H1 (cell line): ENCODE measurements at regions not wholly inside any gene's neighbourhood (a gene's known extent, or its start where the extent isn't known, plus 50 kb on each side); places are given as distances from the start of the nearest gene placed in this dataset.

Source experiments
- CTCF ChIA-PET: fragments of 300-600 bp; sonication (Branson Sonifier 250); formaldehyde crosslinking; loops from one replicate; lab custom pipeline; 2021; ENCODE audit not compliant: partially characterized antibody; lab: Charles Lee
- POLR2A ChIA-PET: fragments of 300-600 bp; sonication (Branson Sonifier 250); formaldehyde crosslinking; loops from one replicate; lab custom pipeline; 2021; ENCODE audit warnings: inconsistent platforms; ENCODE audit not compliant: partially characterized antibody; lab: Charles Lee
- DNase-seq, 2 experiments: peaks; one replicate each; pipeline versions ENCODE4 v3.0.0 to v3.0.0-alpha.2; 2010 to 2022; ENCODE audit warnings: low spot score in 2 of 2, low read depth in 1 of 2, mixed read lengths in 1 of 2
- FAIRE-seq: peaks from 2 replicates; lab custom pipeline; 2011; peaks lifted over from hg19 to GRCh38; lab: Jason Lieb, UNC
- H2AFZ ChIP-seq: 2 replicates; pipeline ENCODE4 v1.8.1; 2012; ENCODE audit warnings: low read length, inconsistent platforms
- H2AK5ac ChIP-seq: 2 replicates; pipeline ENCODE4 v1.6.1; 2013; ENCODE audit warnings: low read depth, low read length
- H2BK120ac ChIP-seq: replicated peaks from 2 replicates; pipeline ENCODE3; 2013; ENCODE audit warnings: low read depth, low read length, inconsistent platforms
- H2BK12ac ChIP-seq: 2 replicates; pipeline ENCODE4 v1.6.1; 2013; ENCODE audit warnings: low read depth, low read length
- H2BK15ac ChIP-seq: 2 replicates; pipeline ENCODE4 v1.6.1; 2013; ENCODE audit warnings: low read length
- H2BK20ac ChIP-seq: 2 replicates; pipeline ENCODE4 v1.6.1; 2013; ENCODE audit warnings: low read length
- H2BK5ac ChIP-seq: 2 replicates; pipeline ENCODE4 v1.6.1; 2013; ENCODE audit warnings: low read depth, low read length
- H3K14ac ChIP-seq: 2 replicates; pipeline ENCODE4 v1.6.1; 2013; ENCODE audit warnings: inconsistent platforms; ENCODE audit not compliant: insufficient read length
- H3K18ac ChIP-seq: 2 replicates; pipeline ENCODE4 v1.6.1; 2013; ENCODE audit warnings: low read length; ENCODE audit errors: extremely low read depth
- H3K23ac ChIP-seq: 2 replicates; pipeline ENCODE4 v1.6.1; 2013; ENCODE audit warnings: inconsistent platforms; ENCODE audit not compliant: insufficient read length
- H3K23me2 ChIP-seq: 2 replicates; pipeline ENCODE4 v1.6.1; 2013; ENCODE audit warnings: low read depth, low read length
- H3K27ac ChIP-seq: 2 replicates; pipeline ENCODE4 v1.6.1; 2011; ENCODE audit warnings: low read depth, low read length, inconsistent platforms
- H3K27me3 ChIP-seq, 4 experiments: replicated peaks in 1 of 4; 1 replicate in 1 of 4; 2 replicates in 3 of 4; pipeline versions ENCODE4 v1.6.1 to v1.8.1; 2011 to 2013; ENCODE audit warnings: low read length in 3 of 4, mild to moderate bottlenecking in 3 of 4, inconsistent platforms in 2 of 4, mixed read lengths in 2 of 4, moderate library complexity in 1 of 4; ENCODE audit not compliant: control insufficient read depth in 3 of 4, insufficient read depth in 3 of 4; ENCODE audit errors: extremely low read depth in 1 of 4
- H3K36me3 ChIP-seq, 4 experiments: 2 replicates each; pipeline versions ENCODE4 v1.6.1 to v1.8.1; 2011 to 2013; ENCODE audit warnings: mild to moderate bottlenecking in 4 of 4, low read length in 3 of 4, moderate library complexity in 2 of 4, control low read depth in 1 of 4, inconsistent platforms in 1 of 4; ENCODE audit not compliant: insufficient read depth in 4 of 4, control insufficient read depth in 2 of 4
- H3K4ac ChIP-seq: replicated peaks from 2 replicates; pipeline ENCODE3; 2013; ENCODE audit warnings: low read length, low read depth, mixed read lengths, inconsistent platforms; ENCODE audit not compliant: insufficient read length
- H3K4me1 ChIP-seq, 4 experiments: replicated peaks in 1 of 4; 1 replicate in 1 of 4; 2 replicates in 3 of 4; pipeline versions ENCODE4 v1.6.1 to v1.8.1; 2011 to 2013; ENCODE audit warnings: low read length in 3 of 4, inconsistent platforms in 2 of 4, mixed read lengths in 1 of 4; ENCODE audit not compliant: insufficient read depth in 4 of 4, control insufficient read depth in 3 of 4
- H3K4me2 ChIP-seq, 2 experiments: 2 replicates each; pipeline versions ENCODE4 v1.6.1 to v1.8.1; 2011 to 2013; ENCODE audit warnings: low read depth in 2 of 2, low read length in 2 of 2, control low read depth in 1 of 2, inconsistent platforms in 1 of 2, mild to moderate bottlenecking in 1 of 2; ENCODE audit not compliant: insufficient read depth in 1 of 2
- H3K4me3 ChIP-seq, 4 experiments: fragments of 200-600, 300-600 bp in 1 of 4; sonication (generic), shearing (Covaris generic), sonication (Bioruptor Twin) in 1 of 4; 2 replicates each; pipeline versions ENCODE4 v1.5.1 to v1.8.1; 2011 to 2016; ENCODE audit warnings: low read length in 4 of 4, low read depth in 3 of 4, control low read depth in 2 of 4, inconsistent platforms in 2 of 4, mild to moderate bottlenecking in 2 of 4, mixed read lengths in 1 of 4, moderate library complexity in 1 of 4; ENCODE audit not compliant: insufficient read depth in 2 of 4; ENCODE audit errors: extremely low read depth in 1 of 4
- H3K56ac ChIP-seq: replicated peaks from 2 replicates; pipeline ENCODE3; 2013; ENCODE audit warnings: low read depth, mild to moderate bottlenecking, mixed read lengths, low read length, inconsistent platforms; ENCODE audit not compliant: insufficient read length
- H3K79me1 ChIP-seq: 2 replicates; pipeline ENCODE4 v1.6.1; 2013; ENCODE audit warnings: low read depth, low read length, control low read depth
- H3K79me2 ChIP-seq, 2 experiments: 2 replicates each; pipeline versions ENCODE4 v1.6.1 to v1.8.1; 2012 to 2013; ENCODE audit warnings: low read length in 2 of 2, mild to moderate bottlenecking in 2 of 2, inconsistent platforms in 1 of 2; ENCODE audit not compliant: insufficient read depth in 2 of 2, control insufficient read depth in 1 of 2
- H3K9ac ChIP-seq, 4 experiments: replicated peaks in 1 of 4; 1 replicate in 1 of 4; 2 replicates in 3 of 4; pipeline versions ENCODE4 v1.6.1 to v1.8.1; 2011 to 2013; ENCODE audit warnings: low read depth in 3 of 4, low read length in 3 of 4, control low read depth in 2 of 4, mild to moderate bottlenecking in 2 of 4, moderate library complexity in 2 of 4, inconsistent platforms in 1 of 4; ENCODE audit errors: extremely low read depth in 1 of 4
- H3K9me3 ChIP-seq, 2 experiments: 2 replicates each; pipeline versions ENCODE4 v1.6.1 to v1.8.1; 2012 to 2013; ENCODE audit warnings: mild to moderate bottlenecking in 2 of 2, moderate library complexity in 2 of 2, control low read depth in 1 of 2, inconsistent platforms in 1 of 2, low read depth in 1 of 2, low read length in 1 of 2, mixed read lengths in 1 of 2; ENCODE audit not compliant: insufficient read depth in 2 of 2
- H4K20me1 ChIP-seq, 2 experiments: replicated peaks in 1 of 2; 2 replicates each; pipeline versions ENCODE3 to v1.8.1; 2011 to 2013; ENCODE audit warnings: inconsistent platforms in 2 of 2, low read length in 2 of 2, mild to moderate bottlenecking in 1 of 2; ENCODE audit not compliant: insufficient read depth in 2 of 2, control insufficient read depth in 1 of 2
- H4K5ac ChIP-seq: 2 replicates; pipeline ENCODE4 v1.6.1; 2013; ENCODE audit warnings: low read length, low read depth, mixed read lengths, inconsistent platforms; ENCODE audit not compliant: insufficient read length
- H4K8ac ChIP-seq: 2 replicates; pipeline ENCODE4 v1.8.0; 2013; ENCODE audit warnings: mild to moderate bottlenecking, moderate library complexity, low read length, inconsistent platforms; ENCODE audit not compliant: insufficient read depth; ENCODE audit errors: extremely low read depth
- H4K91ac ChIP-seq: replicated peaks from 2 replicates; pipeline ENCODE3; 2013; ENCODE audit warnings: low read length, mixed read lengths, inconsistent platforms; ENCODE audit not compliant: insufficient read length
- CREB1 ChIP-seq: IDR thresholded peaks from 2 replicates; pipeline ENCODE4 v1.6.1; 2012; ENCODE audit warnings: inconsistent platforms
- TEAD4 ChIP-seq: IDR thresholded peaks from 2 replicates; pipeline ENCODE4 v1.6.1; 2012; ENCODE audit warnings: low read depth, low read length, inconsistent platforms, mixed read lengths
- WGBS, 2 experiments: shearing (Covaris generic) in 1 of 2; methylation state at CpG; one replicate each; pipeline versions ENCODE4 v1.1.6 to v1.1.7; 2013 to 2015; ENCODE audit warnings: low lambda C conversion rate in 2 of 2, mixed read lengths in 2 of 2, inconsistent platforms in 1 of 2, low coverage in 1 of 2, missing lambda C conversion rate in 1 of 2; ENCODE audit not compliant: insufficient replicate concordance in 2 of 2, insufficient coverage in 1 of 2, insufficient read length in 1 of 2; ENCODE audit errors: extremely low coverage in 1 of 2, missing lambda C conversion rate in 1 of 2; 5-methylcytosine and 5-hydroxymethylcytosine counted together

DNA sequence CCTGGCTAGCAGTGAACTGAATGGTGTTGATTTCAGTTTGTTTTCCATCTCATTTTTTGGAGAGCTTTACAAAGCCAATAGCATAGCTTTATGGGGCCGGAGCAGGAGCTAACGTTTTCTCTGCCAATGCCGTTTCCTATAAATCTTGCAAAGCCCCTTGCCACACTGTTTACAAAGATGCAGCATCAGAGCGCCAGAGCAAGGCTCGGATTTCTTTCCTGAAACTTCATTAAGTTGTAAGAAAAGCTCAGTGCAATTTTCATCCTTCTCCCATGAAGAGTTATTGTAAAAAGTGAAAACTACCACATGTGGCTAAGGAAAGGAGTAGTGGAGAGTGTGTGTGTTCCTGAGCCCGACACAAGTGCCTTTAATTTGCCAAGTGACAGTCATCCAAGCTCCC, 178.2 kb upstream of the GDNF start:
- no peaks in the 10 kb centered on the region for H3K23me2 ChIP-seq
- no peak overlapping the region for H2BK5ac ChIP-seq
- no peak overlapping the region for H3K9ac ChIP-seq
- no peak overlapping the region for H3K4ac ChIP-seq
- no peak overlapping the region for H4K8ac ChIP-seq
- no peak for DNase-seq
- H3K14ac ChIP-seq, result no peak overlapping the region
- no peaks in the 10 kb centered on the region for H3K36me3 ChIP-seq
- no peaks in the 10 kb centered on the region for H3K27me3 ChIP-seq
- no peak overlapping the region for H3K56ac ChIP-seq
- H3K18ac ChIP-seq, result no peak overlapping the region
- no peak overlapping the region for H3K4me3 ChIP-seq
- H2BK120ac ChIP-seq, result no peak overlapping the region
- H3K23ac ChIP-seq, result no peak overlapping the region
- no peak overlapping the region for H2AK5ac ChIP-seq
- H4K91ac ChIP-seq, result no peak overlapping the region
- H3K4me2 ChIP-seq, result no peak overlapping the region
- no peak overlapping the region for H2BK12ac ChIP-seq
- WGBS, 2 experiments, result 90% methylated on average over 6 of the region's 6 CpGs; no CpG with 5 or more reads in 1 of the 2 experiments
- H4K20me1 ChIP-seq, result no peaks in the 10 kb centered on the region
- TF ChIP-seq CREB1 (no peak), TEAD4 (no peak)
- no peaks in the 10 kb centered on the region for H3K79me1 ChIP-seq
- H3K79me2 ChIP-seq, result no peaks in the 10 kb centered on the region
- H3K27ac ChIP-seq, result no peak overlapping the region
- H2BK15ac ChIP-seq, result no peak overlapping the region
- no peak overlapping the region for H2BK20ac ChIP-seq
- no peak overlapping the region for H4K5ac ChIP-seq
- ChIA-PET POLR2A (no interaction called here), CTCF (interaction anchor here (0.6 to 1.1 kb wide), 4 partner anchors 9 to 176 kb away, joined by 3 to 4 read pairs (median 3); no protein-coding TSS in a partner anchor)
- no peaks in the 10 kb centered on the region for H3K9me3 ChIP-seq
- FAIRE-seq, result no peak
- H2AFZ ChIP-seq, result no peak overlapping the region
- no peaks in the 10 kb centered on the region for H3K4me1 ChIP-seq
